ENCODE measurements at regions not wholly inside any gene's neighbourhood (a gene's known extent, or its start where the extent isn't known, plus 50 kb on each side); places are given as distances from the start of the nearest gene placed in this dataset.

GRCh38 chr12:30828686-30829085 lies 73.9 kb upstream of the CAPRIN2 start:
- H2BK120ac ChIP-seq (replicated peaks; ENCODE audit: low read depth, low read length): no peak overlapping the region
- no peak overlapping the region for H3K27ac ChIP-seq (ENCODE audit: low read depth, low read length)
- no peaks in the 10 kb centered on the region; a peak in 1 of 7 replicates for H3K4me1 ChIP-seq (replicated peaks in 1 of 4; ENCODE audit: control insufficient read depth in 3 of 4, insufficient read depth in 4 of 4, low read length in 3 of 4)
- FAIRE-seq (no peak), DNase-seq (ENCODE audit: low read depth in 1 of 2, low spot score in 2 of 2) (no peak)
- H3K23ac ChIP-seq (ENCODE audit: insufficient read length): no peak overlapping the region
- no peaks in the 10 kb centered on the region for H4K20me1 ChIP-seq (replicated peaks in 1 of 2; ENCODE audit: control insufficient read depth in 1 of 2, insufficient read depth in 2 of 2, low read length in 2 of 2)
- H3K36me3 ChIP-seq (ENCODE audit: control insufficient read depth in 2 of 4, insufficient read depth in 4 of 4, low read length in 3 of 4): no peaks in the 10 kb centered on the region
- TF ChIP-seq POLR2AphosphoS5 (IDR thresholded peaks at IDR 0.05; ENCODE audit: low read depth, low read length): no peak
- TF ChIP-seq CHD2 (IDR thresholded peaks at IDR 0.05; ENCODE audit: low read length): no peak
- H2AK5ac ChIP-seq (ENCODE audit: low read depth, low read length): no peak overlapping the region
- ChIA-PET CTCF (ENCODE audit: partially characterized antibody) (interaction anchor here (1.3 to 2.3 kb wide), 3 partner anchors 10 to 157 kb away, joined by 4 to 11 read pairs (median 4); no protein-coding TSS in a partner anchor), POLR2A (ENCODE audit: partially characterized antibody) (interaction anchor here (1.6 kb wide), 1 partner anchor 32 kb away, joined by 3 read pairs; no protein-coding TSS in a partner anchor)
- peaks cover 0 to 9% (median 8%) of the 10 kb centered on the region in 4 experiments; a peak in 5 of 7 replicates for H3K27me3 ChIP-seq (replicated peaks in 1 of 4; ENCODE audit: control insufficient read depth in 3 of 4, extremely low read depth in 1 of 4, insufficient read depth in 3 of 4, low read length in 3 of 4)
- H3K4me3 ChIP-seq (ENCODE audit: extremely low read depth in 1 of 4, insufficient read depth in 2 of 4, low read depth in 3 of 4, low read length in 4 of 4): no peak overlapping the region
- no peak overlapping the region for H3K4ac ChIP-seq (replicated peaks; ENCODE audit: insufficient read length, low read depth, low read length)
- no peak overlapping the region for H2BK12ac ChIP-seq (ENCODE audit: low read depth, low read length)
- no peak overlapping the region for H4K91ac ChIP-seq (replicated peaks; ENCODE audit: insufficient read length, low read length)
- WGBS, 2 experiments (ENCODE audit: extremely low coverage in 1 of 2, insufficient coverage in 1 of 2, insufficient read length in 1 of 2, insufficient replicate concordance in 2 of 2, low coverage in 1 of 2, low lambda C conversion rate in 2 of 2, missing lambda C conversion rate in 1 of 2): 94% methylated on average over 4 of the region's 4 CpGs; no CpG with 5 or more reads in 1 of the 2 experiments
- no peak overlapping the region for H4K5ac ChIP-seq (ENCODE audit: insufficient read length, low read depth, low read length)
- H3K14ac ChIP-seq (ENCODE audit: insufficient read length): no peak overlapping the region
- H3K79me2 ChIP-seq (ENCODE audit: control insufficient read depth in 1 of 2, insufficient read depth in 2 of 2, low read length in 2 of 2): no peaks in the 10 kb centered on the region
- H3K9ac ChIP-seq (replicated peaks in 1 of 4; ENCODE audit: extremely low read depth in 1 of 4, low read depth in 3 of 4, low read length in 3 of 4): no peak overlapping the region
- no peak overlapping the region for H2BK20ac ChIP-seq (ENCODE audit: low read length)
- no peaks in the 10 kb centered on the region; the same call in 1 of the 2 replicates for H3K23me2 ChIP-seq (ENCODE audit: low read depth, low read length)
- no peak overlapping the region for H2BK15ac ChIP-seq (ENCODE audit: low read length)
- no peaks in the 10 kb centered on the region for H3K79me1 ChIP-seq (ENCODE audit: low read depth, low read length)
- H3K4me2 ChIP-seq (ENCODE audit: insufficient read depth in 1 of 2, low read depth in 2 of 2, low read length in 2 of 2): no peak overlapping the region
- no peak overlapping the region for H4K8ac ChIP-seq (ENCODE audit: extremely low read depth, insufficient read depth, low read length)
- no peak overlapping the region for H2BK5ac ChIP-seq (ENCODE audit: low read depth, low read length)
- H3K9me3 ChIP-seq (ENCODE audit: insufficient read depth in 2 of 2, low read depth in 1 of 2, low read length in 1 of 2): no peaks in the 10 kb centered on the region
- no peak overlapping the region for H2AFZ ChIP-seq (ENCODE audit: low read length)
- H3K18ac ChIP-seq (ENCODE audit: extremely low read depth, low read length): no peak overlapping the region
- H3K56ac ChIP-seq (replicated peaks; ENCODE audit: insufficient read length, low read depth, low read length): no peak overlapping the region
